GM12878 (cell line): ENCODE measurements at regions not wholly inside any gene's neighbourhood (a gene's known extent, or its start where the extent isn't known, plus 50 kb on each side); places are given as distances from the start of the nearest gene placed in this dataset.

ENCODE experiments used
- CBFB ChIP-seq: IDR thresholded peaks from 2 replicates; pipeline ENCODE4 v1.6.1; 2016; ENCODE audit warnings: antibody characterized with exemption, low read depth
- EZH2 ChIP-seq: IDR thresholded peaks from 2 replicates; pipeline ENCODE4 v1.6.1; 2012; ENCODE audit warnings: low read depth, mild to moderate bottlenecking, control low read depth, inconsistent platforms, low read length, borderline replicate concordance; ENCODE audit not compliant: control insufficient read depth
- FOXK2 ChIP-seq: fragments of 450-650 bp; IDR thresholded peaks from 2 replicates; pipeline ENCODE4 v1.6.1; 2017; ENCODE audit warnings: mild to moderate bottlenecking, moderate library complexity
- NFXL1 ChIP-seq: fragments of 450-650 bp; IDR thresholded peaks from 2 replicates; pipeline ENCODE4 v1.6.1; 2017; ENCODE audit warnings: antibody characterized with exemption, mild to moderate bottlenecking, borderline replicate concordance
- NFYB ChIP-seq: IDR thresholded peaks from 2 replicates; pipeline ENCODE4 v1.6.1; 2011; ENCODE audit warnings: low read depth, mild to moderate bottlenecking, low read length, improper control_type of control experiment, moderate library complexity; ENCODE audit not compliant: insufficient read depth
- POLR2A ChIP-seq: IDR thresholded peaks from 2 replicates; pipeline ENCODE4 v1.6.1; 2011; ENCODE audit warnings: low read depth, mild to moderate bottlenecking, low read length
- SRF ChIP-seq, 2 experiments: IDR thresholded peaks; 2 replicates each; pipeline ENCODE4 v1.6.1; 2011; ENCODE audit warnings: low read depth in 2 of 2, low read length in 2 of 2, mild to moderate bottlenecking in 1 of 2, moderate library complexity in 1 of 2
- STAT3 ChIP-seq: IDR thresholded peaks from 2 replicates; pipeline ENCODE4 v1.6.1; 2011; ENCODE audit warnings: low read depth, low read length, improper control_type of control experiment
- TAF1 ChIP-seq: IDR thresholded peaks from 2 replicates; pipeline ENCODE4 v1.6.1; 2011; ENCODE audit warnings: mild to moderate bottlenecking, low read depth, low read length, borderline replicate concordance
- TF ChIP-seq, protein P1 (sequence below), 3 experiments: IDR thresholded peaks in 2 of 3; conservative IDR thresholded peaks in 1 of 3; 2 replicates each; pipeline ENCODE4 v1.5.1; 2011; ENCODE audit warnings: low read depth in 3 of 3, low read length in 3 of 3, mild to moderate bottlenecking in 3 of 3, control low read depth in 2 of 3, moderate library complexity in 2 of 3, inconsistent platforms in 1 of 3, mixed read lengths in 1 of 3; ENCODE audit not compliant: control insufficient read depth in 2 of 3, insufficient read depth in 1 of 3; ENCODE audit errors: extremely low read depth in 1 of 3

DNA sequence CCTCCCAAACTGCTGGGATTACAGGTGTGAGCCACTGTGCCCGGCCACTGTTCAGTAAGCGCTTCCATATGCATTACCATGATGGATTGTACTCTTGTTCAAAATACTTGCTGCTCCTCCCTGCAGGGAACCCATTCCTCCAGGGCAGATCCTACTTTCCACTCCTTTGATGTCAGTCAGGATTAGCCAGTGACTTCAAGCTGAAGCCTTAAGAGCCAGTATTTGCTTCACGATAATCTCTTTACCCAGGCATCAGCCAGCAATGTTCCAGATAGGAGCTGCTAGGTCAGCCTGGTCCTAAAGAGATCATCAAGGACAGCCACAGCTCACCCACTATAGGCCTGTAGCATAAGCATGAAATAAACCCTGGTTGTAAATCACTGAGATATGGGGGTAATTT, 96.5 kb upstream of the UBE2E2 start:
- TF ChIP-seq, protein P1, sequence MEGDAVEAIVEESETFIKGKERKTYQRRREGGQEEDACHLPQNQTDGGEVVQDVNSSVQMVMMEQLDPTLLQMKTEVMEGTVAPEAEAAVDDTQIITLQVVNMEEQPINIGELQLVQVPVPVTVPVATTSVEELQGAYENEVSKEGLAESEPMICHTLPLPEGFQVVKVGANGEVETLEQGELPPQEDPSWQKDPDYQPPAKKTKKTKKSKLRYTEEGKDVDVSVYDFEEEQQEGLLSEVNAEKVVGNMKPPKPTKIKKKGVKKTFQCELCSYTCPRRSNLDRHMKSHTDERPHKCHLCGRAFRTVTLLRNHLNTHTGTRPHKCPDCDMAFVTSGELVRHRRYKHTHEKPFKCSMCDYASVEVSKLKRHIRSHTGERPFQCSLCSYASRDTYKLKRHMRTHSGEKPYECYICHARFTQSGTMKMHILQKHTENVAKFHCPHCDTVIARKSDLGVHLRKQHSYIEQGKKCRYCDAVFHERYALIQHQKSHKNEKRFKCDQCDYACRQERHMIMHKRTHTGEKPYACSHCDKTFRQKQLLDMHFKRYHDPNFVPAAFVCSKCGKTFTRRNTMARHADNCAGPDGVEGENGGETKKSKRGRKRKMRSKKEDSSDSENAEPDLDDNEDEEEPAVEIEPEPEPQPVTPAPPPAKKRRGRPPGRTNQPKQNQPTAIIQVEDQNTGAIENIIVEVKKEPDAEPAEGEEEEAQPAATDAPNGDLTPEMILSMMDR (IDR thresholded peaks at IDR 0.05 in 2 of 3, conservative IDR thresholded peaks at IDR 0.05 in 1 of 3; ENCODE audit: control insufficient read depth in 2 of 3, extremely low read depth in 1 of 3, insufficient read depth in 1 of 3, low read depth in 3 of 3, low read length in 3 of 3): no peak
- no peak for TF ChIP-seq STAT3
- no peak for TF ChIP-seq TAF1
- TF ChIP-seq NFYB: no peak
- TF ChIP-seq EZH2: no peak
- no peak for TF ChIP-seq NFXL1
- TF ChIP-seq POLR2A: no peak
- no peak for TF ChIP-seq SRF (IDR thresholded peaks at IDR 0.05; ENCODE audit: low read depth in 2 of 2, low read length in 2 of 2)
- no peak for TF ChIP-seq FOXK2
- TF ChIP-seq CBFB: no peak
